ENCODE measurements at regions not wholly inside any gene's neighbourhood (a gene's known extent, or its start where the extent isn't known, plus 50 kb on each side); places are given as distances from the start of the nearest gene placed in this dataset.
A peak's percentile ranks its signal among the peaks of the same experiment; 100 is the strongest.

GRCh38 chr15:59923508-59923907 is 80.6 kb upstream of the FOXB1 start:
- no peaks in the 10 kb centered on the region for H3K36me3 ChIP-seq (ENCODE audit: control insufficient read depth in 4 of 4, insufficient read depth in 4 of 4, low read length in 3 of 4)
- ChIA-PET CTCF (no interaction called here), POLR2A (no interaction called here)
- 85% methylated on average over 2 of the region's 4 CpGs for WGBS (ENCODE audit: insufficient coverage)
- no peak overlapping the region for H3K27ac ChIP-seq (ENCODE audit: insufficient read depth in 1 of 2, low read depth in 1 of 2, low read length in 2 of 2, poor library complexity in 1 of 2, severe bottlenecking in 2 of 2)
- no peaks in the 10 kb centered on the region for H3K9me3 ChIP-seq (ENCODE audit: control extremely low read depth in 1 of 5, control insufficient read depth in 4 of 5, insufficient read depth in 2 of 5, low read depth in 1 of 5, low read length in 4 of 5)
- DNase-seq = no peak
- H3K4me1 ChIP-seq (ENCODE audit: control extremely low read depth in 1 of 4, control insufficient read depth in 4 of 4, insufficient read depth in 4 of 4, low read length in 3 of 4) = no peaks in the 10 kb centered on the region
- no peak overlapping the region for H3K4me3 ChIP-seq (ENCODE audit: control insufficient read depth in 1 of 7, extremely low read depth in 1 of 7, insufficient read depth in 4 of 7, low read depth in 2 of 7, low read length in 6 of 7)
- no peaks in the 10 kb centered on the region for H3K27me3 ChIP-seq (replicated peaks in 2 of 5; ENCODE audit: control insufficient read depth in 4 of 5, insufficient read depth in 5 of 5, low read length in 4 of 5)

GRCh38 chr15:59918994-59919951 is 84.8 kb upstream of the FOXB1 start:
- H3K36me3 ChIP-seq (ENCODE audit: control insufficient read depth in 4 of 4, insufficient read depth in 4 of 4, low read length in 3 of 4) = no peaks in the 10 kb centered on the region
- DNase-seq = no peak
- no peak overlapping the region for H3K27ac ChIP-seq (ENCODE audit: insufficient read depth in 1 of 2, low read depth in 1 of 2, low read length in 2 of 2, poor library complexity in 1 of 2, severe bottlenecking in 2 of 2)
- 90% methylated on average over 7 of the region's 11 CpGs for WGBS (ENCODE audit: insufficient coverage)
- H3K27me3 ChIP-seq (replicated peaks in 2 of 5; ENCODE audit: control insufficient read depth in 4 of 5, insufficient read depth in 5 of 5, low read length in 4 of 5) = peaks cover 0 to 8% (median 2%) of the 10 kb centered on the region in 5 experiments
- H3K4me3 ChIP-seq (ENCODE audit: control insufficient read depth in 1 of 7, extremely low read depth in 1 of 7, insufficient read depth in 4 of 7, low read depth in 2 of 7, low read length in 6 of 7) = no peak overlapping the region
- no peaks in the 10 kb centered on the region for H3K9me3 ChIP-seq (ENCODE audit: control extremely low read depth in 1 of 5, control insufficient read depth in 4 of 5, insufficient read depth in 2 of 5, low read depth in 1 of 5, low read length in 4 of 5)
- ChIA-PET POLR2A (no interaction called here), CTCF (interaction anchor here (0.8 to 4.6 kb wide), 11 partner anchors 20 to 407 kb away, joined by 3 to 43 read pairs (median 5); partner anchors contain the start of gene FOXB1)
- peaks cover 0 to 5% (median 3%) of the 10 kb centered on the region in 4 experiments for H3K4me1 ChIP-seq (ENCODE audit: control extremely low read depth in 1 of 4, control insufficient read depth in 4 of 4, insufficient read depth in 4 of 4, low read length in 3 of 4)

- POLR2A ChIA-PET = no interaction called here
Observed at GRCh38 chr15:59917504-59918157, 86.5 kb upstream of the FOXB1 start.

GRCh38 chr15:59906046-59906445 is 98.1 kb upstream of the FOXB1 start:
- H3K36me3 ChIP-seq (ENCODE audit: control insufficient read depth in 4 of 4, insufficient read depth in 4 of 4, low read length in 3 of 4) = no peaks in the 10 kb centered on the region
- no peaks in the 10 kb centered on the region for H3K4me1 ChIP-seq (ENCODE audit: control extremely low read depth in 1 of 4, control insufficient read depth in 4 of 4, insufficient read depth in 4 of 4, low read length in 3 of 4)
- POLR2A ChIA-PET = interaction anchor here (0.6 kb wide), 1 partner anchor 116 kb away, joined by 3 read pairs; no protein-coding TSS in a partner anchor
- H3K9me3 ChIP-seq (ENCODE audit: control extremely low read depth in 1 of 5, control insufficient read depth in 4 of 5, insufficient read depth in 2 of 5, low read depth in 1 of 5, low read length in 4 of 5) = no peaks in the 10 kb centered on the region
- peaks cover 0 to 44% (median 14%) of the 10 kb centered on the region in 5 experiments for H3K27me3 ChIP-seq (replicated peaks in 2 of 5; ENCODE audit: control insufficient read depth in 4 of 5, insufficient read depth in 5 of 5, low read length in 4 of 5)
- no CpG with 5 or more reads among the region's 1 CpG for WGBS (ENCODE audit: insufficient coverage)
- H3K4me3 ChIP-seq (ENCODE audit: control insufficient read depth in 1 of 7, extremely low read depth in 1 of 7, insufficient read depth in 4 of 7, low read depth in 2 of 7, low read length in 6 of 7) = no peak overlapping the region
- CTCF ChIA-PET = interaction anchor here (1.4 kb wide), 1 partner anchor 10 kb away, joined by 4 read pairs; no protein-coding TSS in a partner anchor
- no peak overlapping the region for H3K27ac ChIP-seq (ENCODE audit: insufficient read depth in 1 of 2, low read depth in 1 of 2, low read length in 2 of 2, poor library complexity in 1 of 2, severe bottlenecking in 2 of 2)
- DNase-seq = no peak

More at GRCh38 chr15:59917504-59918157, 86.5 kb upstream of the FOXB1 start:
- no peaks in the 10 kb centered on the region for H3K36me3 ChIP-seq (ENCODE audit: control insufficient read depth in 4 of 4, insufficient read depth in 4 of 4, low read length in 3 of 4)
- no peaks in the 10 kb centered on the region for H3K9me3 ChIP-seq (ENCODE audit: control extremely low read depth in 1 of 5, control insufficient read depth in 4 of 5, insufficient read depth in 2 of 5, low read depth in 1 of 5, low read length in 4 of 5)
- H3K27ac ChIP-seq (ENCODE audit: insufficient read depth in 1 of 2, low read depth in 1 of 2, low read length in 2 of 2, poor library complexity in 1 of 2, severe bottlenecking in 2 of 2) = no peak overlapping the region
- H3K4me3 ChIP-seq (ENCODE audit: control insufficient read depth in 1 of 7, extremely low read depth in 1 of 7, insufficient read depth in 4 of 7, low read depth in 2 of 7, low read length in 6 of 7) = no peak overlapping the region
- CTCF ChIA-PET = interaction anchor here (0.7 to 4.6 kb wide), 28 partner anchors 11 to 409 kb away, joined by 3 to 43 read pairs (median 4); partner anchors contain the start of gene FOXB1
- peaks cover 0 to 10% (median 2%) of the 10 kb centered on the region in 5 experiments for H3K27me3 ChIP-seq (replicated peaks in 2 of 5; ENCODE audit: control insufficient read depth in 4 of 5, insufficient read depth in 5 of 5, low read length in 4 of 5)
- peaks cover 0 to 5% (median 3%) of the 10 kb centered on the region in 4 experiments for H3K4me1 ChIP-seq (ENCODE audit: control extremely low read depth in 1 of 4, control insufficient read depth in 4 of 4, insufficient read depth in 4 of 4, low read length in 3 of 4)
- peak; percentile 61 to 69 (median 62) for DNase-seq
- WGBS (ENCODE audit: insufficient coverage) = 41% methylated on average over 10 of the region's 10 CpGs

- H3K4me1 ChIP-seq (ENCODE audit: control extremely low read depth in 1 of 4, control insufficient read depth in 4 of 4, insufficient read depth in 4 of 4, low read length in 3 of 4) = no peaks in the 10 kb centered on the region
- DNase-seq = no peak
- no peak overlapping the region for H3K27ac ChIP-seq (ENCODE audit: insufficient read depth in 1 of 2, low read depth in 1 of 2, low read length in 2 of 2, poor library complexity in 1 of 2, severe bottlenecking in 2 of 2)
- no peaks in the 10 kb centered on the region for H3K9me3 ChIP-seq (ENCODE audit: control extremely low read depth in 1 of 5, control insufficient read depth in 4 of 5, insufficient read depth in 2 of 5, low read depth in 1 of 5, low read length in 4 of 5)
- H3K4me3 ChIP-seq (ENCODE audit: control insufficient read depth in 1 of 7, extremely low read depth in 1 of 7, insufficient read depth in 4 of 7, low read depth in 2 of 7, low read length in 6 of 7) = no peak overlapping the region
- WGBS (ENCODE audit: insufficient coverage) = 80% methylated on average over 1 of the region's 4 CpGs
- ChIA-PET POLR2A (no interaction called here), CTCF (interaction anchor here (1.4 kb wide), 1 partner anchor 11 kb away, joined by 4 read pairs; no protein-coding TSS in a partner anchor)
- no peaks in the 10 kb centered on the region for H3K36me3 ChIP-seq (ENCODE audit: control insufficient read depth in 4 of 4, insufficient read depth in 4 of 4, low read length in 3 of 4)
- H3K27me3 ChIP-seq (replicated peaks in 2 of 5; ENCODE audit: control insufficient read depth in 4 of 5, insufficient read depth in 5 of 5, low read length in 4 of 5) = peaks cover 0 to 44% (median 14%) of the 10 kb centered on the region in 5 experiments
Observed at GRCh38 chr15:59905176-59905575, 98.9 kb upstream of the FOXB1 start.

GRCh38 chr15:59904450-59905135 is 99.5 kb upstream of the FOXB1 start:
- Histone ChIP-seq H3K4me3 (ENCODE audit: control insufficient read depth in 1 of 7, extremely low read depth in 1 of 7, insufficient read depth in 4 of 7, low read depth in 2 of 7, low read length in 6 of 7) (no peak overlapping the region), H3K27me3 (replicated peaks in 2 of 5; ENCODE audit: control insufficient read depth in 4 of 5, insufficient read depth in 5 of 5, low read length in 4 of 5) (peaks cover 0 to 40% (median 11%) of the 10 kb centered on the region in 5 experiments), H3K9me3 (ENCODE audit: control extremely low read depth in 1 of 5, control insufficient read depth in 4 of 5, insufficient read depth in 2 of 5, low read depth in 1 of 5, low read length in 4 of 5) (no peaks in the 10 kb centered on the region), H3K36me3 (ENCODE audit: control insufficient read depth in 4 of 4, insufficient read depth in 4 of 4, low read length in 3 of 4) (no peaks in the 10 kb centered on the region), H3K27ac (ENCODE audit: insufficient read depth in 1 of 2, low read depth in 1 of 2, low read length in 2 of 2, poor library complexity in 1 of 2, severe bottlenecking in 2 of 2) (no peak overlapping the region), H3K4me1 (ENCODE audit: control extremely low read depth in 1 of 4, control insufficient read depth in 4 of 4, insufficient read depth in 4 of 4, low read length in 3 of 4) (no peaks in the 10 kb centered on the region)
- no peak for DNase-seq
- ChIA-PET POLR2A (no interaction called here), CTCF (no interaction called here)
- WGBS (ENCODE audit: insufficient coverage) = 58% methylated on average over 11 of the region's 17 CpGs

Measured in common myeloid progenitor, CD34-positive (primary cell).